ENCODE measurements at regions not wholly inside any gene's neighbourhood (a gene's known extent, or its start where the extent isn't known, plus 50 kb on each side); places are given as distances from the start of the nearest gene placed in this dataset.

GRCh38 chr9:126204197-126204596, 122.4 kb upstream of the MVB12B start:
- DNase-seq (ENCODE audit: low spot score) (no peak), ATAC-seq (no peak)
- intact Hi-C loops (cut with DNase I) = no loop called here

- no peak for ATAC-seq
- intact Hi-C loops (cut with DNase I) = no loop called here
- DNase-seq (ENCODE audit: low spot score) = no peak
Observed at GRCh38 chr9:126204708-126205225, 121.9 kb upstream of the MVB12B start.

- no peak for DNase-seq (ENCODE audit: low spot score)
- ATAC-seq = no peak
- intact Hi-C loops (cut with DNase I) = no loop called here
Observed at GRCh38 chr9:126205265-126205664, 121.4 kb upstream of the MVB12B start.

- no peak for DNase-seq (ENCODE audit: low spot score)
Observed at GRCh38 chr9:126205845-126206498, 120.7 kb upstream of the MVB12B start.

GRCh38 chr9:126207256-126207655, 119.4 kb upstream of the MVB12B start:
- intact Hi-C loops (cut with DNase I) = no loop called here
- DNase-seq (ENCODE audit: low spot score) = no peak
- ATAC-seq = no peak

More at GRCh38 chr9:126205845-126206498, 120.7 kb upstream of the MVB12B start:
- ATAC-seq = no peak
- intact Hi-C loops (cut with DNase I) = no loop called here

- no peak for DNase-seq (ENCODE audit: low spot score)
Observed at GRCh38 chr9:126208216-126208758, 118.3 kb upstream of the MVB12B start.

GRCh38 chr9:126211441-126212074, 115.1 kb upstream of the MVB12B start:
- DNase-seq (ENCODE audit: low spot score) = no peak
- intact Hi-C loops (cut with DNase I) = no loop called here
- ATAC-seq = no peak

More at GRCh38 chr9:126208216-126208758, 118.3 kb upstream of the MVB12B start:
- ATAC-seq = no peak
- intact Hi-C loops (cut with DNase I) = no loop called here

GRCh38 chr9:126215486-126215885, 111.1 kb upstream of the MVB12B start:
- DNase-seq (ENCODE audit: low spot score) (no peak), ATAC-seq (no peak)
- intact Hi-C loops (cut with DNase I) = no loop called here

GRCh38 chr9:126216826-126217225, 109.8 kb upstream of the MVB12B start:
- DNase-seq (ENCODE audit: low spot score) (no peak), ATAC-seq (no peak)
- intact Hi-C loops (cut with DNase I) = loop anchor here (2.0 kb wide), 1 partner anchor 802 kb away; no protein-coding TSS in a partner anchor

- intact Hi-C loops (cut with DNase I) = loop anchor here (2.0 kb wide), 1 partner anchor 802 kb away; no protein-coding TSS in a partner anchor
- ATAC-seq (no peak), DNase-seq (ENCODE audit: low spot score) (no peak)
Observed at GRCh38 chr9:126217250-126217653, 109.4 kb upstream of the MVB12B start.

GRCh38 chr9:126217797-126218196, 108.8 kb upstream of the MVB12B start:
- ATAC-seq (no peak), DNase-seq (ENCODE audit: low spot score) (no peak)
- intact Hi-C loops (cut with DNase I) = loop anchor here (2.0 kb wide), 1 partner anchor 803 kb away; no protein-coding TSS in a partner anchor

- ATAC-seq (no peak), DNase-seq (ENCODE audit: low spot score) (no peak)
- intact Hi-C loops (cut with DNase I) = no loop called here
Observed at GRCh38 chr9:126218359-126219125, 108.1 kb upstream of the MVB12B start.

- intact Hi-C loops (cut with DNase I) = no loop called here
- ATAC-seq (no peak), DNase-seq (ENCODE audit: low spot score) (no peak)
Observed at GRCh38 chr9:126219166-126219565, 107.5 kb upstream of the MVB12B start.

GRCh38 chr9:126219648-126220063, 107.0 kb upstream of the MVB12B start:
- intact Hi-C loops (cut with DNase I) = no loop called here
- ATAC-seq = no peak

GRCh38 chr9:126221480-126221879, 105.1 kb upstream of the MVB12B start:
- ATAC-seq (no peak), DNase-seq (ENCODE audit: low spot score) (no peak)
- intact Hi-C loops (cut with DNase I) = no loop called here

More at GRCh38 chr9:126219648-126220063, 107.0 kb upstream of the MVB12B start:
- no peak for DNase-seq (ENCODE audit: low spot score)

GRCh38 chr9:126222363-126222834, 104.2 kb upstream of the MVB12B start:
- DNase-seq (ENCODE audit: low spot score) (no peak), ATAC-seq (no peak)
- intact Hi-C loops (cut with DNase I) = no loop called here

- ATAC-seq (no peak), DNase-seq (ENCODE audit: low spot score) (no peak)
- intact Hi-C loops (cut with DNase I) = no loop called here
Observed at GRCh38 chr9:126222835-126223431, 103.7 kb upstream of the MVB12B start.

GRCh38 chr9:126223798-126224531, 102.7 kb upstream of the MVB12B start:
- no peak for DNase-seq (ENCODE audit: low spot score)
- no peak for ATAC-seq
- intact Hi-C loops (cut with DNase I) = no loop called here
